GM12874 (cell line): ENCODE measurements at regions not wholly inside any gene's neighbourhood (a gene's known extent, or its start where the extent isn't known, plus 50 kb on each side); places are given as distances from the start of the nearest gene placed in this dataset.

Experiments
- CTCF ChIP-seq: IDR thresholded peaks from 2 replicates; pipeline ENCODE4 v1.5.1; 2011; ENCODE audit warnings: low read depth, mild to moderate bottlenecking, control low read depth, low read length, moderate library complexity; ENCODE audit not compliant: insufficient read depth

GRCh38 chr4:104020641-104021040 lies 300.9 kb upstream of the TACR3 start:
- TF ChIP-seq CTCF = no peak

GRCh38 chr4:104017213-104017612 lies 297.4 kb upstream of the TACR3 start:
- TF ChIP-seq CTCF = no peak

GRCh38 chr4:104015680-104016079 lies 295.9 kb upstream of the TACR3 start:
- peak; percentile 36; the same call in 1 of the 2 replicates for TF ChIP-seq CTCF

- TF ChIP-seq CTCF = no peak
Measured at GRCh38 chr4:104010722-104011121, 290.9 kb upstream of the TACR3 start.

- TF ChIP-seq CTCF = no peak
Measured at GRCh38 chr4:103998756-103999155, 279.0 kb upstream of the TACR3 start.

GRCh38 chr4:103996637-103997036 lies 276.9 kb upstream of the TACR3 start:
- no peak for TF ChIP-seq CTCF

GRCh38 chr4:103996064-103996463 lies 276.3 kb upstream of the TACR3 start:
- no peak for TF ChIP-seq CTCF

- no peak for TF ChIP-seq CTCF
Measured at GRCh38 chr4:103994059-103994458, 274.3 kb upstream of the TACR3 start.
